ENCODE measurements at regions not wholly inside any gene's neighbourhood (a gene's known extent, or its start where the extent isn't known, plus 50 kb on each side); places are given as distances from the start of the nearest gene placed in this dataset.

- TF ChIP-seq, protein P1, sequence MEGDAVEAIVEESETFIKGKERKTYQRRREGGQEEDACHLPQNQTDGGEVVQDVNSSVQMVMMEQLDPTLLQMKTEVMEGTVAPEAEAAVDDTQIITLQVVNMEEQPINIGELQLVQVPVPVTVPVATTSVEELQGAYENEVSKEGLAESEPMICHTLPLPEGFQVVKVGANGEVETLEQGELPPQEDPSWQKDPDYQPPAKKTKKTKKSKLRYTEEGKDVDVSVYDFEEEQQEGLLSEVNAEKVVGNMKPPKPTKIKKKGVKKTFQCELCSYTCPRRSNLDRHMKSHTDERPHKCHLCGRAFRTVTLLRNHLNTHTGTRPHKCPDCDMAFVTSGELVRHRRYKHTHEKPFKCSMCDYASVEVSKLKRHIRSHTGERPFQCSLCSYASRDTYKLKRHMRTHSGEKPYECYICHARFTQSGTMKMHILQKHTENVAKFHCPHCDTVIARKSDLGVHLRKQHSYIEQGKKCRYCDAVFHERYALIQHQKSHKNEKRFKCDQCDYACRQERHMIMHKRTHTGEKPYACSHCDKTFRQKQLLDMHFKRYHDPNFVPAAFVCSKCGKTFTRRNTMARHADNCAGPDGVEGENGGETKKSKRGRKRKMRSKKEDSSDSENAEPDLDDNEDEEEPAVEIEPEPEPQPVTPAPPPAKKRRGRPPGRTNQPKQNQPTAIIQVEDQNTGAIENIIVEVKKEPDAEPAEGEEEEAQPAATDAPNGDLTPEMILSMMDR (conservative IDR thresholded peaks at IDR 0.05): no peak
- no peak for TF ChIP-seq ZFX (IDR thresholded peaks at IDR 0.05)
These were observed 94.4 kb upstream of the NAA20 start for GRCh38 chr20:19922716-19923115.
